22Rv1 (cell line): ENCODE measurements at regions not wholly inside any gene's neighbourhood (a gene's known extent, or its start where the extent isn't known, plus 50 kb on each side); places are given as distances from the start of the nearest gene placed in this dataset.

ENCODE experiments used
- H3K27ac ChIP-seq: fragments of 450-650 bp; 2 replicates; pipeline ENCODE4 v1.5.1; 2017
- CTCF ChIP-seq: fragments of 450-650 bp; IDR thresholded peaks from 2 replicates; pipeline ENCODE4 v1.5.1; 2017; ENCODE audit warnings: mild to moderate bottlenecking
- ZFX ChIP-seq: fragments of 450-650 bp; IDR thresholded peaks from 2 replicates; pipeline ENCODE4 v1.6.1; 2017; ENCODE audit warnings: antibody characterized with exemption, borderline replicate concordance

- TF ChIP-seq ZFX (no peak), CTCF (peak; percentile 60)
- no peak overlapping the region for H3K27ac ChIP-seq
These were observed 1202.3 kb downstream of the GALC start for GRCh38 chr14:86790408-86791364.

GRCh38 chr14:86788224-86788623 lies 1204.8 kb downstream of the GALC start:
- H3K27ac ChIP-seq, result no peak overlapping the region
- TF ChIP-seq CTCF, result no peak
- TF ChIP-seq ZFX, result no peak

- no peak overlapping the region for H3K27ac ChIP-seq
- no peak for TF ChIP-seq CTCF
- no peak for TF ChIP-seq ZFX
These were observed 1205.3 kb downstream of the GALC start for GRCh38 chr14:86787717-86788116.

DNA sequence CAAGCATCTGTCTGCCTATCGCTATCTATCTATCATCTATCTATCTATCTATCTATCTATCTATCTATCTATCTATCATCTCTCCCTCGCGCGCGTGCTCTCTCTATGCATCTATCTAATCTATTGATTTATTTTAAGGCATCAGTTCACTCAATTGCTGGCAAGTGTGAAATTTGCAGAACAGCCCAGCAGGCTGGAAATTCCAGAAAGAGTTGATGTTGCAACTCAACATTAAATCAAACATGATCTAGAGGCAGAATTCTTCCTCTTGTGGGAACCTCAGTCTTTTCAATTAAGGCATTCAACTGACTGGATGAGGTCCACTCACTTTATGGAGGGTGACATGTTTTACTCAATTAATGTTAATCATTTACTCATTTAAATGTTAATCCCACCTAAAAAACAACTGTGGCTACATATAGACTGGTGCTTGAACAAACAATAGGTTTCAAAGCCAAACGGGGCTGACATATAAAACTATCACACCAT lies 1210.8 kb downstream of the GALC start:
- TF ChIP-seq CTCF (no peak), ZFX (no peak)
- no peak overlapping the region for H3K27ac ChIP-seq

DNA sequence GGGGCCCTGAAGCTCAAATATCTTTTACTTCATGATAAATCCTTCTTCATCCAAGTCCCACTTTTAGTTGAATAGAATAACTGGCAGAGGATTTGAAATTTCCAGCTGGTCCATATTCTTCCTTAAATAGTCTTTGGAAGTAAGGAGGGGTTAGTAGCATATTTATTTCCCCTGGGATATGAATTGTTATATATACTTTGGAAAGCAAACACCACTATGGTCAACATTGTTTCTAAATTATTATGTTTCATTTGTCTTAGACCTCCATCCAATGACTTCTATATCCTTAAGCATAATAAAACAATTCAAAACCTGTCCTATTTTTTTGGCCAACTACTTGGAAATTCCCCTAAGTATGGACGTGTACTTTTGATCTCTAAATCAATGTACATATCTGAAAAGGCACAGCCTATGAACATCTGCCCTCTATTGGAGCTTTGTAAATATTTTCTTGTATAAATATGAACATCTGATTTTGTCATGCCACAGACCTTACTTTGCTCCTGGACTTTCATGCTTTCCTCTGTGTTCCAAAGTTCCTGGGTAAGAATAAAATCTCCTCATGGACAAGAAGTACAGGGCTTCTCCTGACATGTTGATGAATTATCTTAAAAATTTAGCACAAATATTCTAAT lies 1212.0 kb downstream of the GALC start:
- no peak overlapping the region for H3K27ac ChIP-seq
- peak; percentile 54 for TF ChIP-seq CTCF
- no peak for TF ChIP-seq ZFX

GRCh38 chr14:86780461-86780860 lies 1212.5 kb downstream of the GALC start:
- H3K27ac ChIP-seq, result no peak overlapping the region
- no peak for TF ChIP-seq CTCF

GRCh38 chr14:86779416-86779815 lies 1213.6 kb downstream of the GALC start:
- no peak for TF ChIP-seq ZFX
- TF ChIP-seq CTCF, result no peak
- no peak overlapping the region for H3K27ac ChIP-seq
